ENCODE measurements at regions not wholly inside any gene's neighbourhood (a gene's known extent, or its start where the extent isn't known, plus 50 kb on each side); places are given as distances from the start of the nearest gene placed in this dataset.

- no peak for DNase-seq (ENCODE audit: low read depth)
Measured at GRCh38 chr16:86443508-86444147, 66.7 kb upstream of the FOXF1 start.

GRCh38 chr16:86444261-86444660 lies 66.1 kb upstream of the FOXF1 start:
- DNase-seq (ENCODE audit: low read depth), result no peak

- no peak for DNase-seq (ENCODE audit: low read depth)
Measured at GRCh38 chr16:86444661-86445060, 65.7 kb upstream of the FOXF1 start.

- no peak for DNase-seq (ENCODE audit: low read depth)
Measured at GRCh38 chr16:86446279-86446678, 64.0 kb upstream of the FOXF1 start.

GRCh38 chr16:86447228-86447627 lies 63.1 kb upstream of the FOXF1 start:
- DNase-seq (ENCODE audit: low read depth), result no peak

- peak; percentile 41 for DNase-seq (ENCODE audit: low read depth)
Measured at GRCh38 chr16:86448306-86448890, 61.9 kb upstream of the FOXF1 start.

GRCh38 chr16:86449446-86450095 lies 60.8 kb upstream of the FOXF1 start:
- DNase-seq (ENCODE audit: low read depth), result no peak

GRCh38 chr16:86450691-86451090 lies 59.6 kb upstream of the FOXF1 start:
- no peak for DNase-seq (ENCODE audit: low read depth)

- DNase-seq (ENCODE audit: low read depth), result peak; percentile 16
Measured at GRCh38 chr16:86452451-86452850, 57.9 kb upstream of the FOXF1 start.

GRCh38 chr16:86455116-86455515 lies 55.2 kb upstream of the FOXF1 start:
- DNase-seq (ENCODE audit: low read depth), result peak; percentile 77

GRCh38 chr16:86455640-86456039 lies 54.7 kb upstream of the FOXF1 start:
- DNase-seq (ENCODE audit: low read depth), result no peak

- peak; percentile 79 for DNase-seq (ENCODE audit: low read depth)
Measured at GRCh38 chr16:86457501-86458148, 52.7 kb upstream of the FOXF1 start.

GRCh38 chr16:86458149-86458777 lies 52.1 kb upstream of the FOXF1 start:
- DNase-seq (ENCODE audit: low read depth), result peak; percentile 32

GRCh38 chr16:86459266-86459665 lies 51.1 kb upstream of the FOXF1 start:
- DNase-seq (ENCODE audit: low read depth), result no peak

Data from fibroblast of gingiva (primary cell).